ENCODE measurements at regions not wholly inside any gene's neighbourhood (a gene's known extent, or its start where the extent isn't known, plus 50 kb on each side); places are given as distances from the start of the nearest gene placed in this dataset.

GRCh38 chr10:44781131-44781530 lies 130.0 kb upstream of the TMEM72 start:
- no peak for DNase-seq (ENCODE audit: low spot score)

DNA sequence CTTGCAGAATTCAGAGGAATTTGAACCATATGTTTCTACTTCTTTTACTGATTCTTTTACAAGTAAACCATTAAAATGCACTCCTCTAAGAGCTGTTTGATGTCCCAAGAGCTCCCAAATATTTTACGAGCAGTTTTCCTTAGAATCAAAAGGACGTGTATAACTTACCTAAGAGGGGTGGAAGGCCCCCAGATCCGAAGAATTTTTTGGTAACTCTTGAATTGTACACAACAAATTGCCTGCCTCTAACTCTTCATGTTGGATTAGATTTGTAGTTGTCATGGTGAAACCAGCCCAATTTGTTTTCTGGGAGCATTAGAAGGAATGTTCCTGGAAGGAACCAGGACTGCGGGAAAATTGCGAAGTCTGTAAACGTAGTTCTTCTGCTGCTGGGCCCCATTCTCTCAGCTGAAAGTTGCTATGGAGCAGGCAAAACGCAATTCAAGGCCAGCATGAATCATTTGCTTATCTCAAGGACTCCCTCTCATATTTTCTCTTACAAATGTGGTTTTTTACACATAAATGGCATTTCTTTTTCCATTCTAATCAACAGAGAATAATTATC lies 124.8 kb upstream of the TMEM72 start:
- DNase-seq (ENCODE audit: low spot score): no peak

DNA sequence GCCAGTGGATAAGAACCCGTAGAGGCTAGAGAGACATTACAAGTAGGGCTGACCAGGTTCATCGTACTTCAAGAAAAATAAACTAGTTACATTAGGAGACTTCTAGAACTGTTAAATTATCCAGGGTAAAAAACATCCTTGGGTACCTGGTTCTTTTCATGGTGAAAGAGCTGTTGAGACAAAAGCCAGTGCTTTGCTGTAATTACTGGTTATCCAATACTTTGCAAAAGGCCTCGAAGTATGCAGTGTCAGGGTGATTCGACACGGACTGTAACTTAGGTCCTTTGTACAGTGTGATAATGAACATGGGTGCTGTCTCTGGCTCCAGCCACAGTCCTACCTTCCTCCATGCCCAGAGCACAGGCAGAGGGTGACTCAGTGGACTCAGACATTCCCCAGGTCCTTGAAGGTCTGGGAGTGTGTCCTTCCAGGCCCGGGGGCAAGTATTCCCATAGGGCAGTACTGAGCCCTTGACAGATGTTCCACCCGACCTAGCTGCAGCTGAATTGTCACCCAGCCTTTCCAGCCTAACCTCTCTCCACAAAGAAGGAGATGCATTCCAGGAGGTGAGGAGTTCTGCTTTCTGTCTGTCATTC lies 123.6 kb upstream of the TMEM72 start:
- no peak for DNase-seq (ENCODE audit: low spot score)

DNA sequence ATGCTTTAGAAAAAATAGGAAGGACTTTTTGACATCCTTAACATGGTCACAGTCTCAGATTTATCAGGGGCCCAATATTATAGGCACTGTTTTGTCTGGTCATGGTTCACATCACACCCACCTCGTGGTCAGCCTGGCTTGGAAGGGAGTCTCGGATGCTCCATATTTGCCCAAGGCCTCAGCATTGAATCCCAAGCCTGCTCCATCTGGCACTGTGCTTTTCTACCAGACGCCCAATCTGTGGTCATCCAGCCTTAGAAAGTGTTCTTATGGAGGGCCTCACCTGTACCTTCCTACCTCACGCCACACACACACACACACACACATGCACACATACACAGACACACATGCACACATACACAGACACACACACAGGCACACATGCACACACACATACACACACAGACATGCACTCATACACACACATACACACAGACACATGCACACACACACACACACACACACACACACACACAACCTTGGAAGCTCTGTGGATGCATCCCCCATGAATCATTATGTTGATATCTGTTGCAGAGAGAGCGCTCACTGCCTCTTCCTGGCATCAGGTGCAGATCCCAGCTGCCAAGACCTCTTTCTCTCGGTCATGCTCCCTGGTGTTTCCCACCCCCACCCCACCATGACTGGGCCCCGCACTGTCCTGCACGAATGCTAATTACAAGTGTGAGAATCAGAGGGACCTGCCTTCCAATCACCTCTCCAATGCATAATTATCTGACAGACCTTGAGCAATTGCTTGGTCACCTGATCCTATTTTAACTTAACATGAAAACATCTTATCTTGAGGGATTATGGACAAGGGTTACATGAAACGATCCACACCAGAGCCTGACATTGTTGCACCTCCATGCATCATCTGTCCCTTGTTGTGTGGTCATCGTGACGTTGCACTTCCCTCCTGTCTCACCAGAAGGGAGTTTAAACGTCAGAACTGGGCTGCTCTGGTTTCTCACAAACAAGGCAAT lies 122.7 kb upstream of the TMEM72 start:
- DNase-seq (ENCODE audit: low spot score): no peak

DNA sequence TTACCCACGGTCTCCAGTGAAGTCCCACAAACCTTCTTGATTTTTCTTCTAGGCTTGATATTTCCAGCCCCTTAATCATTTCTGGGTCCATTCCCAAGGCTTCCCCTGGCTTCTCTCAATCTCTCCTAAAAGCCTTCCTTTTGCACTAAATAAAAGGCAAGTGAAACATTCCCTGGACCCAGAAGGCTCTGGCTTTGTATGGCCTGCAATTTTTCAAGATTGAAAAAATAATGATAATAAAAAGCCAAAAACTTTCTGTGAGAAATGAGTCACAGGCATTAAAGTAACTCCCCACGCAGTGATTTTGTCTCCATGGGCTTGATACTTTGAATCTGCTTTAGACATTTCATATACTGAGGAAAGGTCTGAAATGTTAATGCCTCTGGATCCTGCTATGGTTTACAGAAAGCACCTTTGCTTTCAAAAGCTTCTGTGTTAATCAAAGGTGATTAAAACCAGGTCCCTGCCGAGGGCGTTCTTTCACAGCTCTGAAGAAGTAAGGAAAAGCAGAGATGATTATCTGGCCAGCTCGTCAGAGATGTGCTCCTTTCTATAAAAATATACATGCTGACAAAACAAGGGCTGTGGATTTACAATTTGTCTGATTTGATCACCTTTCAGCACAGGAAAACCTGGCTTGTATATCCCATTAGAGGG lies 118.9 kb upstream of the TMEM72 start:
- DNase-seq (ENCODE audit: low spot score): no peak

DNA sequence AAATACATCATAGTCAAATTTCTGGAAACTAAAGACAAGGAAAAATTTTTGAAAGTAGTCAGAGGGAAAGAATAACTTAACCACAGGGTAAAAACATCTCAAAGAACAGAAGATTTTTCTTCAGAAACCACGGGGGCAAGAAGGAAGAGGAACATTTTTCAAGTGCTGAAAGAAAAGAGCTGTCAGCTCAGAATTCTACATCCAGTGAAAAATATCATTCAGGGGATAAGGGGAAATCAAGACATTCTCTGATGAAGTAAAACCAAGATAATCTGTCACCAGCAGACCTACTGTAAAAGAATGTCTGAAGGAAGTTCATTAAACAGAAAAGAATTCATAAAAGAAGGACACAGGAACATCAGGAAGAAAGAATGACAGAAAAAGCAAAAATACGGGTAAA lies 111.2 kb upstream of the TMEM72 start:
- DNase-seq (ENCODE audit: low spot score): no peak

- DNase-seq (ENCODE audit: low spot score): peak; percentile 39
Observed at GRCh38 chr10:44801383-44802327, 109.5 kb upstream of the TMEM72 start.

DNA sequence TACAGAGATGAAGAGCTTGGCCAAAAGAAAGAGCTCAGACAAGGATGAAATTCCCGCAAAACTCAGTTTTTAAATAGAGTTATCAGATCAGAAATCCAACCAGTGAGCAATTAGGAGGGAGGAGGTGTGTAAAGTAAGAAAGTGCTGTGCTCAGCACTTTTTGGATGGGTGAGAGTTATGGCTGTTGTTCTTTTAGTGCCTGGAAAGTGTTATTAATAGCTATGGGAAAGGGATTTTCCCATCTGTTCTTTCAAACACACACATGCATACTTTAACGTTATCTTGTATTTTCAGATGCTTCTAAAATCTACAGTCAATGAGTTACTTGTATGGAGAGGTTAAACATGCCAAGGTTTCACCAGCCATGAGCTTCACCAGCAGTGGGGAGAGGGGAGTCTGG lies 107.3 kb upstream of the TMEM72 start:
- no peak for DNase-seq (ENCODE audit: low spot score)

DNA sequence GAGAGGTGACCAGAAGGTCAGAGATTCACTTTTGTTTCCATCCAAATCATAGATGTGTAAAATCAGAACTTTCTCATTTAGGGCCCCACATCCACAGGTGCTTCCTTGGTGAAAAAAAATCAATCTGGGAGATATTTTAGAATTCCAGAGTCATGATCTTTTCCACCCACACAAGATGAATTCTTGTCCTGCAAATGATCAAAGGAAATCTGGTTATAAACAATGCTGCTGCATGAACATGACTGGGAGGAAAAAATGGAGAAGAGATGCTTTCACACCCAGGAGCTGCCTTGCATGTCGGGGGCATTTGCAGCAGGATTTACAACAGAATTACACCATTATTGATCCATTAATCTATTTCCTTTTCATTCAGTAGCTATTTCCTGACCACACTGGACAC lies 106.5 kb upstream of the TMEM72 start:
- DNase-seq (ENCODE audit: low spot score): no peak

DNA sequence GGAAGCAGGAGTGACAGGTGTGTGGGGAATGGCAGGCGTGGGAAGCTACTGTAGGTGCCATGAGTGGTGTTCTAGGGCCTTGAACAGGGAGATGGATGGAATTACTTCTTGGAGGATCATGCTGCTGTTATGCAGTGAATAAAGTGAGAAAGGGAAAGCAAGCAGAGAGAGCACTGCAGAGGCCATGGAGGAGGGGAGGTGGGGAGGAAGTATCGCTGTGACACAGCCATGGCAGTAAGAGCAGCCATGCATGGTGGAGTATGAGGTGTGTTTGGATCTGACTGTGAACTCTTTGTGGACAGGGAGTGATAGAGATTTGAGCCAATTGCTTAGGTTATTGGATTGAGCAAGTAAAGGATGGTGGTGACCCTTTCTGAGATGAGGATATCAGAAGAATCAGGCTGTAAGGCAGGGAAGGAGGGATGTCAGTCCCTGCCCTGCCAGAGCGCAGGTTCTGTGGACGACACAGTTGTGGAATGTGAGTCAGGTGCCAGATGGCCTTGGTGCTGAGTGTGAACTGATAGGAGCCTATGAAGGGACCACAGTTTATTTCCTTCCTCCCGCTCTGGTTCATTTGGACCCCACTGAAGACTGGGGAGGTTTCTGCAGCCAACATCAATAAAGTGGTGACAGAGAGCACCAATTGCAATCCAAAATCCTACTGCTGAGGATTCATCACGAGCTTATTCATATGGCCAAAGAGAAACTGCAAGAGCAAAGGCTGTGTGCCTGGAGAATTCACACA lies 105.5 kb upstream of the TMEM72 start:
- no peak for DNase-seq (ENCODE audit: low spot score)

DNA sequence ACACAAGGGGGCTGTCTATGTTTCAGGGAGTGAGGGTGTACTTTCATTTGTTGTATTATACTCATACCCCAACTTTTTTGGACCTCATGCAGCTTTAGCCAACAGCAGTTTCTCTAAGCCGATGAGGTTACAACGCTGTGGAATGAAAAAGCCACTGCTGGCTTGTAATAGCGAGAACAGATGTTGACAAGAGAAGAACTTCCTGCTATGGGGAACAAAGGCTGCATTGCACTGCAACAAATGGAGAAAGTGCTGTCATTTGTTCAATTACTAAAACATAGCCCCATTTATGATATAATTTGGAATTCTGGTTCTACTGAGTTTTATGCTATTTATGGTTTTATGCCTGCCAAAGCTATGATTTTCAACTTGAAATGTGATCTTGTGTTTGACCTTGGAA lies 104.2 kb upstream of the TMEM72 start:
- peak; percentile 28 for DNase-seq (ENCODE audit: low spot score)

DNA sequence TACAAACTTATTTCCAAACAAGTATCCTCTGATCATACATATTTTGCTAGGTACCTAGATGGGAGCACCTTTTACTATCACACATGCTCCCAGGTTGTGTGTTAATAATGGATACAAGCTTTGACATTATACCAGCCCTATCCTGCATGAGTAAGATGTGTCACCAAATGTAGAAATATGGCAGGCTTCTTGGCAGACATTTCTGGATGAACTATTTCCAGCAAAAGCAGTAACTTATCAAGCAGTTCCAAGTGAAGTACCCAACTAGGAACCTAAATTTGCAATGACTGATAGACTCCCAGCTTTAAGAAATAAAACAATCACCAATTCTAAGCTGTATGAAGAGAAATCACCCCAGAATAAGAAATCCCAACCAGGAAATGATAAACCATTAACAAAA lies 103.7 kb upstream of the TMEM72 start:
- no peak for DNase-seq (ENCODE audit: low spot score)

DNA sequence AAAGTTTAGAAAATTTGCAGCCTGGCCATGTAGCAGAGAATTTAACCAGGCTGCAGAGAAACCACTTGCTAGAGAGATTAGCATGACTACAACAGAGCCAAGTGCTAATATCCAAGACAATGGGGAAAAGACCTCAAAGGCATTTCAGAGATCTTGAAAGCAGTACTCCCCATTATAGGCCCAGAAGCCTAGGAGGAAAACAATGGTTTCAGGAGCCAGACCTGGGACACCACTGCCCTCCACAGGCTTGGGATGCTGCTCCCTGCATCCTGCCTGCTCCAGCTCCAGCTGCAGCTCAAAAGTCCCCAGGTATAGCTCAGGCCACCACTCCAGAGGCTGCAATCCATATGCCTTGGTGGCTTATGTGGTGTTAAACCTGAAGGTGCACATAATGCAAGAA lies 101.5 kb upstream of the TMEM72 start:
- DNase-seq (ENCODE audit: low spot score): peak; percentile 36

DNA sequence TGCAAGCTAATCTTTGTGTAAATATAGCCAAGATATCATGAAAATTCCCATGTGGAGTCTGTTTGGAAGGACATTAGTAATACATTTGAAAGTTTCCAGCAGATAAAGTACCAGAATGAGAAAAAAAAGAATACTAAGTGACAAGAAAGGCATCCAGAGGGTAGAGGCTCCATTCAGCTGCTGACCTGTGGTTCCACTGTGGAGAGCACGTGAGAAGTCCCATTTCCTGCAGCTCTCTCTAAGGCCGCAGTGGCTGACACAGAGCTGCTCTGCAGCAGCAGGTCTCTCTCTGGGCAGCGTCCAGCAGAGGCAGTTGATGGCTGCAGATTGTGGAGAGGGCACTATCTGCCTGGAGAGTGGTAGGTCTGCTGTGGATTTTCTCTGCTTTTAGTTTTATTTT lies 100.1 kb upstream of the TMEM72 start:
- no peak for DNase-seq (ENCODE audit: low spot score)

DNA sequence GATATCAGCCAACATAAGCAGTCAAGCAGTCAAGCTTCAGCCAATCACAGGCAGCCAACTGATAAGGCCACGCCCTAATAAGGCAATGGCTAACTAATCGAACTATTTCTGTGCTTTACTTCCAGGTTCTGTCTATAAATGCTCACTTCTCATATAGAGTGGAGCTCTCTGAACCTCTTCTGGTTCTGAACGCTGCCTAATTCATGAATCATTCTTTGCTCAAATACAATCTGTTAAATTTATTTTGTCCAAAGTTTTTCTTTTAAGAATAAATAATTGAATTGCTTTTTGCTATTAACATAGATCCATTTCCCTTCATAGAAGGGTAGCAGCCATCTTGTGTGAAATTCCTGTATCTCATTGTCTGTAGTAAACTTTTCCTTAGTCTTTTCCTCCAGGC lies 97.9 kb upstream of the TMEM72 start:
- no peak for DNase-seq (ENCODE audit: low spot score)

DNA sequence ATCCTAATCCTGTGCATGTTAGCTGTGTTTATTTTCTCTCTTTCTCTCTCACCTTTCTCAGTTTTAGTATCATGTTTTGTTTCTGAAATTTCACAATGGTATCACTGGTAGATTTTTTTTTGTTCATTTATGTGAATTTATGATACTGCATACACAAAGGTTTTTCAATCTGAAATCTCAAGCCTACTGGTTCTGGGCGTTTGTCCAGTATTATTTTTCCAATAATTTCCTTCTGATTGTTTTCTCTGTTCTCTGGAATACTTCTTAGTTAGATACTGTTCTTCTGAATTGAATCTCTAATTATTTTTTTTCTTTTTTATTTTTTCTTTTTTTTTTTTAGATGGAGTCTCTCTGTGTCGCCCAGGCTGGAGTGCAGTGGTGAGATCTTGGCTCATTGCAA lies 96.2 kb upstream of the TMEM72 start:
- no peak for DNase-seq (ENCODE audit: low spot score)

GRCh38 chr10:44818041-44818649 lies 93.0 kb upstream of the TMEM72 start:
- no peak for DNase-seq (ENCODE audit: low spot score)

- DNase-seq (ENCODE audit: low spot score): no peak
Observed at GRCh38 chr10:44818701-44819127, 92.4 kb upstream of the TMEM72 start.

DNA sequence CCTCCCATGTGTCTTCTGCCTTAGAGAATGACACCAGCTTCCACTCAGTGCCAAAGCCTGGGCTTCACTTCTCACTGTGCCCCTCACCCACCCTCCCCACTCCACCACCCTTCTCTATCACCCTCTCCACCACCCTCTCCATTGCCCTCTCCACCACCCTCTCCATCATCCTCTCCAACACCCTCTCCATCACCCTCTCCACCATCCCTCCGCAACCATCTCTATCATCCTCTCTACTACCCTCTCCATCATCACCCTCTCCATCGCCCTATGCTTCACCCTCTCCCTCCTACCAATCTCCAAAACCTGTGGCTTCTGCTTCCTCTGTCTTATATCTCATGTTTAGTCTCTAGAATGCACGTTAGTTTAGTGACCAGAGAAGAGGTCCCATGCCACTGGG lies 91.0 kb upstream of the TMEM72 start:
- DNase-seq (ENCODE audit: low spot score): no peak

DNA sequence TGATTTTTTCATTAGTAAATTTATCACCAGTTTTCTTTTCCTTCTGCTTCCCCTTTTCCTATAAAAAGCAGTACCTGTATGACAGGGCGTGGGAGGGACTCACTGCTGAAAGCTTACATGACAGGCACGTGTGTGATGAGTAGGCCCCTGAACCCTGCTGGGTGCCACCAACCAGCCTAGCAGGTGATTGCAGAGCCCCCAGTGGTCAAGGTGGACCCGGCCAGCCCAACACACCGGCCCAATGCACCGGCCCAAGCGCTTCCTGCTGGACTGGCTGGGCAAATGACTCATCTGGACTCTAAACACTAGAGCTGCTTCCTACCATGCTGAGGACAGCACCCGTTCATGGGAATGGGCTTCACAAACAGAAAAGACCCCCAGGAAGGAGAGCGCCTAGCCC lies 89.8 kb upstream of the TMEM72 start:
- no peak for DNase-seq (ENCODE audit: low spot score)

Data from AG08395 (cell line).